Stimulated activated CD8-positive, alpha-beta memory T cell treated with anti-CD3 and anti-CD28 coated beads, Interleukin-7, amount 100 ng/mL, for 24 hours (primary cell): ENCODE measurements at regions not wholly inside any gene's neighbourhood (a gene's known extent, or its start where the extent isn't known, plus 50 kb on each side); places are given as distances from the start of the nearest gene placed in this dataset.

Experiments
- DNase-seq: peaks from one replicate; pipeline ENCODE4 v3.0.0-alpha.2; 2020; ENCODE audit warnings: low read depth

DNA sequence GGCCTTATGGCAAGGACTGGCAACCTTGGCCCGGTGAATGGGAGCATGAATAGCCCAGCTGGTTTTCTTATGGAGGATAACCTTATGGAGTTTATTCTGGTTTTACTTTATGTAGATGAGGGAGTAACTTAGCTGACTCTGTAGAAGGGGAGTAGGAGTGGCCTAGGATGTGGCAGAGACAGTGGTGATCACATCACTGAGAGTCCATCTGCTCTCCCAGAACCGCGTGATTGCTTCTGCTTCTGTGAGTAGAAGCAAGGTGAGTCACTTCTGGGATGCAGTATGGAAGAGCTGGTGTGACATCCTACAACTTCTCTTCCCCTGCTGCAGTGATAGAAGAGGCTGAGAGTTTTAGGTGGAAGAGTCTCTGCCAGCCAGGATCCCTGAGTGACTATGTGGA, 129.2 kb downstream of the RPS24 start:
- no peak for DNase-seq

DNA sequence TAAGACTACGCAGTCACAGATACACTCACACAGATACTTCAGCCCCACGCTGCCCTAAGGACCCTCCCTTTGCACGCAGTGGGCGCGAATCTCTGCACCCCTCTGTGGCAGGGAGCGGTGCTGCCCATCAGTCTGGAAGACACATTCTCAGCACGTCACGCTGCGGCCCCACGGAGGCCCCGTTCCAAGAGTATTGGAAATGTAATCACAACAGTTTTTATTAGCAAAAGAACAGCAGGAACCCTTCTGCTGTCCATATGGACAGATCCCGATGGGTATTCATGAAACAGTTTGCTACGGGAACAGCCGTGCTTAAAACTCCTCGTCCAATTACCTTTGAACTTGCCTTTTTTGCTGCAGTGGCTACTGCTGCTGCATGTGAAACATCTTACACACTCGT, 131.0 kb downstream of the RPS24 start:
- DNase-seq: no peak

DNA sequence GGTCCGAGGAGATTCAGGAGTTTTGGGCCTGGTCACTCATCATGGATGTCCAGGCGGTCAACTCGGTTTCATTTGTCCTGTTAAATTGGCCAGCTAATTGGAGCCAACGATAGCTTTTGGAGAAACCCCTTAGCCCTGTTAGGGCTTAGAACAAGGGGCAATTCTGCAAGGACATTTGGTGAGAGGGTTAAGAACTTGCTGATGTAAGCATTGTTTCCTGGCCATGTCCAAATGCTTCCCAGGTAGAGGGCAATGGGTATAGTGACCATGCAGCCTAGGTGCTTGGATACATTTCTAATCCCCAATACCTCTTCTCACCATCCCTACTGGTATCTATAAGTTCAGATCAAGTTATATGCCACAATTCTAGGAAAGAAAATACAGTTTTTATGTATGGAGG, 131.5 kb downstream of the RPS24 start:
- no peak for DNase-seq

DNA sequence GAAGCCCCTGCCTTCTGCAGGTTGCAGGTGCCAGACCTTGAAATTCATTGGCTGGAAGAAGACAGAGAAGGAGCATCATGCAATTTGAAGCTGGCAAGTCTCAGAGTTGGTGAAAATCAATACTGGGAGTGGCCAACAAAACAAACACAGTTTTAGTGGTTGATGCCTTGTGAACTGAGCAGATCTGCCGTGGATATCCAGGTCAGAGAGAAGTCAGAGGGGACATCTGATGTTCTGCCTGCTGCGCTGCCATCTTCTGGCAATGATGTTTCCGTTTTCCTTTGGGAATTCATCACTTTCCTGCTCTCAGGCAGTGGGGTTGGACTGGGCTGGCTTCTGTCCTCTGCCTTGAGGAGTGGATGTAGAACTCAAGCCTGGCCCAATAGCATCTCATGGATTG, 132.0 kb downstream of the RPS24 start:
- no peak for DNase-seq

DNA sequence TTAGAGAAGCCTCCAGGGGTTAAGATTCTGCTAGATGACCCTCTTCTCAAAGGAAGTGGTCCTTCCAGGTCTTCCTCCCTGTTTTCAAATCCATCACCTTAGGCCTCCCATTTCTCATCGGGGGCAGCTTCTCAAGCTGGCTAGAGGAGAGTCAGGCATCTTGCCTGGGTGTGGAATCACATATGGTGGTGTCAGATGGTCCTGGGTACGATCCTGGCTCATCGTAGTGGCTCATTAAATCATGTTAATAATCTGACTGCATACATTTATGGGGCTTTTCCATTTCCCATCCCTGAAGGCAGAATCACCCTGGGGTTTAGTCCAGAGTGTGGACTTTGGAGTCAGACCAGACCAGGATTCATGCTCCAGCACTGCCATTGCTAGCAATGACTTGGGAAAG, 132.6 kb downstream of the RPS24 start:
- no peak for DNase-seq

DNA sequence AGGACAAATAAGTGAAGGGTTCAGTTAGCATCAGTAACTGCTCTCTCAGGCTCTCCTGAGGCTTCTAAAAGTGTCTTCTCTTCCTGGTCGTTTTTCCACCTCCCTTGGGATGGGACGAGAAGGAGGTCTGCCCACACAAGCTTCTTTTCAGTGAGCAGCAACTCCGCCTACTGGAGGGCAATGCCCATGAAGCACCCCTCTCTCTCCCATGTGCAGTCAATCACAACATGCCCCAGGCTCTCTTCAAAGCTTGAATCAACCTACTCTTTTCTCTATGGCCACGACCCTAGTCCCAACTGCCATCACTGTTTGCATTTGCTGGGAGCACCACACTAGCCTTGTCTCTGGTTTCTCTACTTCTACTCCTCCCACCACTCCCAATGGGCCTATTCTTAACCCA, 135.6 kb downstream of the RPS24 start:
- no peak for DNase-seq

DNA sequence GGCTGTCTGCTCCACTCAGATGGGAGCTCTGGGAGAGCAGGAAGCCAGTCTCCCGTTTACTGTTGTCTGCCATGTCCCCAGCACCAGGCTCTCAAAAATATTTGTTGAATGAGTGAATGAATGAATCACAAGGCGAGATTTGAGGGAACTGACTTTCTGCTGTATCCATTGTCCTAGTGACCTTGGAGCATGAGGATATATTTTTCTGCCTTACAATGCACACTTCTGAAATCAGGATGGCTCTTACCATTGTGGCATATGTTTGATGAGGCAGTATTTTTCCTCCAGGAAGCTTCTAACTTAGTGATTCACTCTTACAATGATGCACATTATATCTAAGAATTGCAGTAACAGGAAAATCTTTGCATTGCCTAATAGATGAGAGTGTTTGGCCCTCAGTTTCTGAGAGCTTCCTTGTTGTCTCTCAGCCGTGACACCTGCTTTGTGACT, 136.4 kb downstream of the RPS24 start:
- DNase-seq: no peak

DNA sequence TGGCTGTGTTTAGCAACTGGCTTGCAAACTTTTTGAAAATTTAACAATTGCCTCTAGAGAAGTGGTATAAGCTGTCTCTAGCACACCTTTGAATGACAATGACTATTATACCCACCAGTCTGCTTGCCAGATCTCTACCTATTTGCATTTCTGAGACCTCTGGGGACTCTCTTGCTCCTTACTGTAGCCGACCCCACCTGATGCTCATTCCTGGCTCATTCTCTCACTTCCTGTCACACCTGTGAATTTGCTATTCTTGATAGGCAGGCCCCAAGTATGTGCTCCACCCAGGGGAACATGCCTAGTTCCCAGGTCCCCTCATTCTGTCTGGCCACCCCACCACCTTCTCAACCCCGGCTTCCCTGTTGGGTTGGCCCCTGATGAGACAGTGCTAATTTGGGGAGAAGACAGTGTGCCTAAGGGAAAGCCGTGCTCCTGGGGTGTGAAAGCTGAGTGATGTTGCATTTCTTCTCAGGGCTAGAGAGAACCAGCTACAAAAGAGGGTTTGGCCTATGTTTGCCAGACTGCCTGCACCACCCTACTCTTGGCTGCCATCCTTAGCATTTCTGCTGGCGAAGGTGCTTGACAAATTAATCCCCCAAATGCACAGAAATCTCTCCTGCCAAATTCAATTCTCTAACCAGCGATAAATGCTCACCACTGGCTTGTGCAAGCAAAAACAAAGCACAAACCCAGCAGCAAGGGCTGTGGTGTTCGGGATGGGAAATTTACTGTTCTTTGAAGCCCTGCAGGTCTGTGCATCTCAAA, 138.2 kb downstream of the RPS24 start:
- no peak for DNase-seq

DNA sequence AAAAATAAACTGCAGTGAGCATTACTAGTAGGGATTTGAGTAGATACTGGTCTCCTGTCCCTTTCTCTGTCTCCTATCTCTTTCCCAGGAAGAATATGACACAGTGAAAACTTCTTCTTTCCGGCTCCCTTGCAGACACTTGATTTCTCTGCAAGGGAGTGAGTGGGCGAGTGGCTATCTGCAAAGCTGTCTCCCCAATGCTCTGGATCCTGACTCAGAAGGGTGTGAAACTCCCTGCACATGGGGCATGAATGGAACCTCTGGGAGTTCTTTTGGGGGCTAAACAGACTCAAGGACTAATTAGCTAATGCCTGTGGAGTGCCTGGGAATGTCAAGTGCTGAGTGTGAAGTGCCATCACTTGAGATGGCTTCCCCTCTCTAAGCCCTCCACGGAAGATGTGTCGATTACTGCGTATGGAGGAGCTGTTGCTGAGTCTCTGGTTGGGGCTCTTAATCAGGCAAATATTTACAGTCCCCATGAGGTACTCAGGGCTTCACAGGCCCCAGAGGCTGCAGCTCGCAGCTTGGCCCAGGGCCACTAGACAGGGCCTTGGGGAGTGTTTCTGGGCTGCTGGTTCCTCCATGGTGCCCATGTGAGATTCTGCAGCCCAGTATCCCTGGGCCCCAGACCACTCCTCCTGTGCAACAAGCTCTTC, 139.8 kb downstream of the RPS24 start:
- no peak for DNase-seq

DNA sequence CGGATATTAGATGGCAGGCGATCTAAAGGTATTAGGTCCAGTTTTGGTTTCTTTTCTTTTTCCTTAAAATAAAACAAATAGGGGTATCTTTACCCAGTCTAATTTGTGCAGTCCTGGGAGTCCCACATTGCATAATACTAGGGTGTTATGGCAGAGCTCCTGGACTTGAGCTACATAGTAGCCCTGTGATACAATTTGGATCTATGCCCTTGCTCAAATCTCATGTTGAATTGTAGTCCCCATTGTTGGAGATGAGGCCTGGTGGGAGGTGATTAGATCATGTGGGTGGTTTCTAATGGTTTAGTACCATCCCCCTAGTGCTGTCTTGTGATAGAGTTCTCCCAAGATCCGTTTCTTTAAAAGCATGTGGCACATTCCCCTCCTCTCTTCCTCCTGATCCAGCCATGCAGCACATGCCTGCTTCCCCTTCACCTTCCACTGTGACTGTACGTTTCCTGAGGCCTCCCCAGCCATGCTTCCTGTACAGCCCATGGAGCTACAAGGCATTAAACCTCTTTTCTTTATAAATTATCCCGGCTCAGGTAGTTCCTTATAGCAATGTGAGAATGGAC, 141.9 kb downstream of the RPS24 start:
- no peak for DNase-seq

DNA sequence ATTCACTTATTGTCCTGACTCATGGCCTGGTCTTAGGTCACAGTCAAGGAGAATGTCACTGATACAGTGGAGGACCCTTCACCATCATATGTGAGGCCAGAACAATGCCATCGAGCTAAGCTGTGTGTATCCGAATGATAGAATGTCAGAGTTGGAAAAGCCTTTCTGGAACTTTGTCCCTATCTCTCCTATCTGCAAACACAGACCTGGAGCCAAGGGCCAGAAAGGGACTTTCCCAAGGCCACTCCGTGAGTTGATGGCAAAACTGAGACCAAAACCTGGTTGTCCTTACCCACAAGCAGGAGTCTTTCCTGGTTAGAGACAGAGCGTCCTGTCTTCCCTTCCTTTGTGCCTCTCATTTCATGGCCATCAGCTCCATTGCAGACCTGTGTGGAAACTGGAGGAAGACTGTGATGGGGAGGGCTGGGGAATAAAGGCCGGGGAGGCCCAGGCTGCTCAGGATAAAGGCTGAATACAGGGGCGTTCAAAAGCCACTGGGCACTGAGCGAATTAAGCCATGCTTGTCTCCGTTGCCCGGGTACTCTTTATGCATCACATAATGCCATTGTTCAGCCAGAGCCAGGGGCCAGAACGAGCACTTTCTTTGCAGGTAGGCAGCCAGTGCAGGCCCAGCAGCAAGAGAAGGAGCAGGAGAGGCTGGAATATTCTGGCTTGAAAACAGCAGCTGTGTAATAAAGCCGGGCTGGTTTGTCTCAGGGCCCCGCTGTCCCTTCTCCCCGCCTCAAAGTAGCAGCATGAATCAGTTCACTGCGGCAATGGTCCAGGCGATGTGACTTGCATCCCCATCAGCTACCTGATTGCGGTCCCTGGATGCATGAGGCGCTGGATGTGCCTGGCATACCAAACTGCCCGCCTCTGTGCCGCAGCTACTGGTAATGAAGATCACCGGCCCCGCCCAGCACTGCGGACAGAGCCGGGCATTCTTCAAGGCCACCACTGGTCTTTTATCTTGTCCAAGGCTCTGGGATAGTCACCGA, 143.0 kb downstream of the RPS24 start:
- no peak for DNase-seq

DNA sequence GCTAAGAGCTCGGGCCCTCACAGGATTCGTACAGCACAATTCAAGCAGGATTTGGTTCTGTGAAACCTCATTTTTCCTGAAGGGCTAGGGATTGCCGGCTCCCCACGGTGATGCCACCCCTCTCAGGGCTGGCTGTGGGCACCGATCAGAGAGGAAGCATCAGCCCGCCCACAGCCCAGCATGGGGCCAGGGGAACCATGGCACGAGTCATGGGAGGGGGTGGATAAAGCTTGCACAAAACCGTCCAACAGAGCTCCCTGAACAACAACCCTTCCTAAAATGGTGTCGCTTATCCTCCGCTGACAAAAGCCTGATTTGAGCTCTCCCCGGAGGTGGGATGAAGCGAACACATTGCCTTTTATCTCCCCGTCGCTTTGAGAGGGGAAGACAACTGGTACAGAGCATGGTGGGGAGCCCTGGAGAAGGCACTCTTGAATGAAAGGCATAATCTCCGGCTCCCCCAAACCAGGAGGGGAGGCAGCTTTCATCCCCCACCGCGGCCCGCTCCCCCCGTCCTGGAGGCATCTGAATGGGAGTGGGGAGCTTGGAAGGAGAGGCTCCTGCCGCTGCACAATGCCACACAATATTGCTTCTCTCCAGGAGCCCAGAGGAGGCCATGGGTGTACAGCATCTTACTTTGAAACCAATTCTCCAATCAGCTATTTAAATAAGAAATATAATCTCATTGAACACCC, 144.0 kb downstream of the RPS24 start:
- DNase-seq: no peak

DNA sequence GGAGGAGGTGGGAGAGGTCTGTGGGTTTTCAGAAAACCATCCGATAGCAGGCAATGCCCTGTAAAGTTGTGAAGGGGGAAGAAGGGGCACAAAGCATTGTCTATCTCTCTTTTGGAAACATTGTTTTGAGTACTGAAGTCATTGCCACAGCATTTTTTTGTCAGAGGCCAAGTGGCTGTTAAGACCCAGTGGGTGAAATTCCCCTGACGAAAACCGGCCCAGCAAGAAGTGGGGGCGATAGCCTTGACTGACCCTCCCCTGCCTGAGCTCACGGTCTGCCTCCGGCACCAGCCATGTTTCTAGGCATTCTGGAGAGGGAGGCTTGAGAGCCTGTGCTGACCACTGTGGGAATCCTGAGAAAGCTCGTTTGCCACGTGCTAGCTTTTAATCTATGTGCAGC, 144.7 kb downstream of the RPS24 start:
- DNase-seq: no peak

DNA sequence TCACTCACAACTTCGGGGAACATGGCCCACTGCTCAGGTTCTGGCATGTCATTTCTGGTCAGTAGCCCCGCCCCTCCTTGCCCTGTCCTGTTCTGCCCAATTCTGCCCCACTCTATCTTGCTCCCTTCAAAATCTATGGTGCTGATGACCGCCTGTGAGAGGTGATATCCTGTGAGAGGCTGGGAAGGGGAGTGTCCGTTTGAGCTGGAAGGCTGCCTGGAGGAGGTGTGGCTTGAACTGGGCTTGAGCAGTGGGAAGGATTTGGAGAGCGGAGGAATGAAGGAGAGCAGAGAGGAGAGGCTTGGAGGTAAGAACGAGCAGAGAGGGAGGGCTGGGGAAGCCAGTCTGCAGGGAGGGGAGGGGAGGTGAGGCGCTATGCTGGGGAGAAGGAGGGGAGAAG, 145.3 kb downstream of the RPS24 start:
- no peak for DNase-seq

DNA sequence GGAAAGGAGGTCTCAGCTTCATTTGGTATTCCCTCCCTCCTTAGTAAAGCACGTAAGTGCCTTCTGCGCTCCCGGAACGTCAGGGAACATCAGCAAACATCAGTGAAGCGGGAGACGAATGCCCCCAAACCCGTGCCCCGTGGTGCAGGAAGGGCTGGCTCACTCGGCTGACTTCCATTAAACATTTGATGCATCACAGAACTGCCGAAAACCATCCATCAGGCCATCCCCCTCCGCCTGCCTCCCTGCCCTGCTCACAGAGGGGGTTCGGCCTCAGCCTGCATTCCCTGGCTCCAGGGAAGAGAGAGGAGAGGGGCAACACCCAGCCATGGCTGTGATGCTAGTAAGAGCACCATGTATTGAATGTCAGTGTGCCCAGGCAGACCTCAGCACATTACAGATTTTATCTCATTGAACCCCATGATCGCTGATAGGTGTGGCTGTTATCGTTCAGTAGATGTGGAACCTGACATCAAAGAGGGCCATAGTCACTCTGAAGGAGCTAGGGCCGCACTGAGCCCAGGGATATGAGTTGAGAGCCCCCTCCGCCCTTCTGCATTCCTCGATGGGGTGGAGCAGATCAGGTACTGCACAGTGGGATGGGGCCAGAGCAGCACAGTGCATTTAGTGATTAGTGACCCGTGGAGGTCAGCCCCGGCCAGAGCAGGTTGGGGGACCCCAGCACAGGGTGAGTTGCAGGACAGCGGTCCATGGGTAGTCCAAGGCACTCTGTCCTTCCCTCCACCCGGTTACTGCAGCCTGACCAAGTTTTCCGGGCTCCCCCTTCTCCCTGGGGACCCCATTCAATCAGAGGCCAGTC, 146.4 kb downstream of the RPS24 start:
- DNase-seq: no peak

DNA sequence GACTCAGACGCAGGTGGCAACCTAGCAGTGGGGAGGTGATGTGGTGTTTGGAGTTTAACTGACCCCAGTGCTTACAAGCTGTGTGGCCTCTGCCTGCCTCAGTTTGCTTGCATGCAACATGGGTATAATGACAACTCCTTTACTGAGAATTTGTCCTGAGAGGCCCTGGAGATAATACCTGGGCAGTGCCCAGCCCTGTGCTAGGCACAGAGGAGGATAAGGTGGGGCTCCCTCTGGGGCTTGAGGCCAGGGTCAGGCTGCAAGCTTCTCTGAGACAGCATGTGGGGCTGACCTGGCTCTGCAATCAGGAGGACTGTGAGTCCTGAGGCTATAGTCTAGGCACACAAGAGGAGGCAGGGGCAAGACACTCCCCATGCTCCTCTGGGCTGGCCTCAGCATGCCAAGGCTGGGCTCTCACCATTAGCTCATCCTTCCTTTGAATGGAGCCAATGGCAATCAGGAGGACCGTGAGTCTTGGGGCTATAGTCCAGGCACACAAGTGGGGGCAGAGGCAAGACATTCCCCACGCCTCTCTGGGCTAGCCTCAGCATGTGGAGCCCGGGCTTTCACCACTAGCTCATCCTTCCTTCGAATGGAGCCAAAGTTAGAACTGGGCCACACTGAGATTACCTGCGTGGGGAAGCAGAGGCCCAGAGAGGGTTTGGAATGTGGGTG, 147.9 kb downstream of the RPS24 start:
- no peak for DNase-seq

DNA sequence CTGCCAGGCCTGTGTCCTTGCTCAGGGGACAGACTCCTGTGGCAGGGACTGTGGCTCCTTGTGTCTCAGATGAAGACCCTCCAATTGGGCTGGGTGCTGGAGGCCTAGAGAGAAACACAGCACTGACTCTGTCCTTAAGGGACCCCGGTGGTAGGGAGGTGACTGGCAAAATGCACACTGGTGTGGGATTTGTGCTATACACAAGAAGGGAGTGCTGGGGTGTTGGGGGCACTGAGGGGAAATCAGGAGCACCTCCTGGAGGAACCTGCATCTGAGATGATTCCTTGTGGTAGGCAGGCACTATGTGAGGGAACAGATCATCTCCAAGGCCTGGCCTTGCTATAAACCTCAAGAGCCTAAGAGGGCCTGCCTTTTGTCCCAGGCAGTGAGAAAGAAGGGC, 149.2 kb downstream of the RPS24 start:
- DNase-seq: no peak

DNA sequence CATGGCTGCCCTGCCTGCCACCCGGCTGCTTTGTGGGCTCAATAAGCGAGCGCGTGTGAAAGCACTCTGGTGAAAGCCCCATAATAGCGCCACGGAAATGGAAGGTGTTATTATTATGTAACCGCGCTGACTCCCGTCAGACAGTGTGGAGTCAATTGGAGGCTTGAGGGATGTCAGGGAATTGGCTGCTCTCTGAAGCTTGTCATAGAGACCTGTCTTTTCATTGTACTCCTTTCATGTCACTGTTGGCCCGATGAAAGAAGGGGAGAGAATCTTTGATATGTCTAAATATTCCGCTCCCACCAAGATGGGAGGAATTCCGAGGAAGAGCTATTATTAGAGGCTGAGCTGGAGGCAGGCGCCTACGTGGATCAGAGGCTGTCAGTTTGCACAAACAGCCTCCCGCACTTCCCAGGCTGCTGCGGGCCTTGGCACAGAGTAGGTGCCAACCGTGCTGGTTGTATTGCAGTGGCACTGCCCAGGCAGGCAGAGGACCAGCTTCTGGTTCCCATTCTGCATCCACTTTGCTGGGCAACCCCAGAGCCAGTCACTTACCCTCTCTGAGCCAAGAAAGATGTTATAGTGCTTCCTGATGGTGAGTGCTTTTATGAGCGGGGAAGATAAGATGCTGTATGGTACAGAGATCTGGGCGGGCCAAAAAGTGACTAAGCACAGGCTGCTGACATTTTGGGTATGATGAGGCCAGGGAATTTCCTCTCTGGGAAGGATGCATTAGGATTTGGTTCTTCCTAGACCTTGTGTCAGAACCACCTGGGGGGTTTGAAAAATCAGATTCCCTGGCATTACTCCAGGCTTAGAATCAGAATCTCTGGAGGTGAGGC, 151.4 kb downstream of the RPS24 start:
- no peak for DNase-seq

DNA sequence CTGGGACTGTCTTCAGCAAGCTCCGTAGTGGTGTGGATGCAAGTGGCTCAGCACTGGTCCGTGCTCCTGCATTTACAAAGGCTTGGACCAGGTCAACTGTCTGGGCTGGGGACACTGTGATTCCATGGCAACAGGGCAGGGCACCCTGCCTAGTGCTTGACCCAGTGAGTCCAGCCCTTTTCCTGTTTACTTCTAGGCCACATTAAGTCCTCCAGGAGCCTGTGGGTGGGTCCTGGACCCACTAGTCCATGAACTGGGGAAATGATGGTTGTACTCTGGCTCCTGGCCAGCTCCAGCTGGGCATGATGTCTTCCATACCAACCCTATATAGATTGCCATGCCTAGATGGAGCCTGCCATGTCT, 152.0 kb downstream of the RPS24 start:
- DNase-seq: no peak
